ENCODE measurements at regions not wholly inside any gene's neighbourhood (a gene's known extent, or its start where the extent isn't known, plus 50 kb on each side); places are given as distances from the start of the nearest gene placed in this dataset.

GRCh38 chr5:158297002-158297527 lies 438.1 kb upstream of the CLINT1 start:
- H3K4me3 ChIP-seq (ENCODE audit: low read depth, low read length): no peak overlapping the region
- H3K27me3 ChIP-seq (ENCODE audit: control insufficient read depth, insufficient read depth, low read length): no peaks in the 10 kb centered on the region
- no peak for TF ChIP-seq CTCF (IDR thresholded peaks at IDR 0.05; ENCODE audit: insufficient read depth, low read depth, low read length)
- CTCF ChIA-PET: interaction anchor here (1.4 kb wide), 1 partner anchor 12 kb away, joined by 3 read pairs; no protein-coding TSS in a partner anchor
- H3K36me3 ChIP-seq (ENCODE audit: control insufficient read depth, insufficient read depth, low read length): no peaks in the 10 kb centered on the region
- no peak for DNase-seq (ENCODE audit: low read depth)
- POLR2A ChIA-PET: no interaction called here

GRCh38 chr5:158294701-158295100 lies 435.8 kb upstream of the CLINT1 start:
- no peaks in the 10 kb centered on the region for H3K27me3 ChIP-seq (ENCODE audit: control insufficient read depth, insufficient read depth, low read length)
- no peak overlapping the region for H3K4me3 ChIP-seq (ENCODE audit: low read depth, low read length)
- no peak for TF ChIP-seq CTCF (IDR thresholded peaks at IDR 0.05; ENCODE audit: insufficient read depth, low read depth, low read length)
- no peaks in the 10 kb centered on the region for H3K36me3 ChIP-seq (ENCODE audit: control insufficient read depth, insufficient read depth, low read length)
- ChIA-PET POLR2A (interaction anchor here (0.6 kb wide), 1 partner anchor 43 kb away, joined by 3 read pairs; no protein-coding TSS in a partner anchor), CTCF (no interaction called here)
- DNase-seq (ENCODE audit: low read depth): no peak

- Histone ChIP-seq H3K36me3 (ENCODE audit: control insufficient read depth, insufficient read depth, low read length) (no peaks in the 10 kb centered on the region), H3K4me3 (ENCODE audit: low read depth, low read length) (no peak overlapping the region), H3K27me3 (ENCODE audit: control insufficient read depth, insufficient read depth, low read length) (no peaks in the 10 kb centered on the region)
- no peak for DNase-seq (ENCODE audit: low read depth)
- POLR2A ChIA-PET: no interaction called here
- CTCF ChIA-PET: no interaction called here
- TF ChIP-seq CTCF (IDR thresholded peaks at IDR 0.05; ENCODE audit: insufficient read depth, low read depth, low read length): no peak
Measured at GRCh38 chr5:158292981-158293380, 434.0 kb upstream of the CLINT1 start.

- Histone ChIP-seq H3K36me3 (ENCODE audit: control insufficient read depth, insufficient read depth, low read length) (no peaks in the 10 kb centered on the region), H3K27me3 (ENCODE audit: control insufficient read depth, insufficient read depth, low read length) (no peaks in the 10 kb centered on the region), H3K4me3 (ENCODE audit: low read depth, low read length) (no peak overlapping the region)
- ChIA-PET CTCF (no interaction called here), POLR2A (no interaction called here)
- no peak for TF ChIP-seq CTCF (IDR thresholded peaks at IDR 0.05; ENCODE audit: insufficient read depth, low read depth, low read length)
- no peak for DNase-seq (ENCODE audit: low read depth)
Measured at GRCh38 chr5:158289967-158290366, 431.0 kb upstream of the CLINT1 start.

GRCh38 chr5:158288272-158288657 lies 429.3 kb upstream of the CLINT1 start:
- CTCF ChIA-PET: interaction anchor here (0.8 to 1.0 kb wide), 2 partner anchors 11 to 24 kb away, joined by 3 read pairs; no protein-coding TSS in a partner anchor
- POLR2A ChIA-PET: no interaction called here
- Histone ChIP-seq H3K4me3 (ENCODE audit: low read depth, low read length) (no peak overlapping the region), H3K27me3 (ENCODE audit: control insufficient read depth, insufficient read depth, low read length) (no peaks in the 10 kb centered on the region), H3K36me3 (ENCODE audit: control insufficient read depth, insufficient read depth, low read length) (no peaks in the 10 kb centered on the region)
- no peak for TF ChIP-seq CTCF (IDR thresholded peaks at IDR 0.05; ENCODE audit: insufficient read depth, low read depth, low read length)
- DNase-seq (ENCODE audit: low read depth): no peak
